ENCODE measurements at regions not wholly inside any gene's neighbourhood (a gene's known extent, or its start where the extent isn't known, plus 50 kb on each side); places are given as distances from the start of the nearest gene placed in this dataset.

GRCh38 chr17:71329310-71330098 is 791.3 kb upstream of the SOX9 start:
- TF ChIP-seq, protein P1, sequence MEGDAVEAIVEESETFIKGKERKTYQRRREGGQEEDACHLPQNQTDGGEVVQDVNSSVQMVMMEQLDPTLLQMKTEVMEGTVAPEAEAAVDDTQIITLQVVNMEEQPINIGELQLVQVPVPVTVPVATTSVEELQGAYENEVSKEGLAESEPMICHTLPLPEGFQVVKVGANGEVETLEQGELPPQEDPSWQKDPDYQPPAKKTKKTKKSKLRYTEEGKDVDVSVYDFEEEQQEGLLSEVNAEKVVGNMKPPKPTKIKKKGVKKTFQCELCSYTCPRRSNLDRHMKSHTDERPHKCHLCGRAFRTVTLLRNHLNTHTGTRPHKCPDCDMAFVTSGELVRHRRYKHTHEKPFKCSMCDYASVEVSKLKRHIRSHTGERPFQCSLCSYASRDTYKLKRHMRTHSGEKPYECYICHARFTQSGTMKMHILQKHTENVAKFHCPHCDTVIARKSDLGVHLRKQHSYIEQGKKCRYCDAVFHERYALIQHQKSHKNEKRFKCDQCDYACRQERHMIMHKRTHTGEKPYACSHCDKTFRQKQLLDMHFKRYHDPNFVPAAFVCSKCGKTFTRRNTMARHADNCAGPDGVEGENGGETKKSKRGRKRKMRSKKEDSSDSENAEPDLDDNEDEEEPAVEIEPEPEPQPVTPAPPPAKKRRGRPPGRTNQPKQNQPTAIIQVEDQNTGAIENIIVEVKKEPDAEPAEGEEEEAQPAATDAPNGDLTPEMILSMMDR (IDR thresholded peaks at IDR 0.05), result no peak
- no peak for TF ChIP-seq REST (IDR thresholded peaks at IDR 0.05)
